ENCODE measurements at regions not wholly inside any gene's neighbourhood (a gene's known extent, or its start where the extent isn't known, plus 50 kb on each side); places are given as distances from the start of the nearest gene placed in this dataset.

- no peak for TF ChIP-seq CSRNP3 (CRISPR knock-in tag; IDR thresholded peaks at IDR 0.05)
- no peak for TF ChIP-seq ISL1 (CRISPR knock-in tag; IDR thresholded peaks at IDR 0.05)
- no peak for TF ChIP-seq TCF4 (CRISPR knock-in tag; IDR thresholded peaks at IDR 0.05; ENCODE audit: borderline replicate concordance)
- no peak for TF ChIP-seq TSHZ2 (CRISPR knock-in tag; IDR thresholded peaks at IDR 0.05)
These were observed 239.7 kb downstream of the S1PR1 start (continued) for GRCh38 chr1:101476541-101476940.

- TF ChIP-seq GLIS3 (CRISPR knock-in tag; IDR thresholded peaks at IDR 0.05) (no peak), ZNF565 (CRISPR knock-in tag; conservative IDR thresholded peaks at IDR 0.05; ENCODE audit: low read depth) (no peak), CSDC2 (CRISPR knock-in tag; IDR thresholded peaks at IDR 0.05) (no peak), CSRNP3 (CRISPR knock-in tag; IDR thresholded peaks at IDR 0.05) (no peak), ZFP3 (CRISPR knock-in tag; IDR thresholded peaks at IDR 0.05) (no peak), TOX (CRISPR knock-in tag; IDR thresholded peaks at IDR 0.05; ENCODE audit: borderline replicate concordance) (no peak), ZNF8 (CRISPR knock-in tag; IDR thresholded peaks at IDR 0.05) (no peak), ISL1 (CRISPR knock-in tag; IDR thresholded peaks at IDR 0.05) (no peak), TCF4 (CRISPR knock-in tag; IDR thresholded peaks at IDR 0.05; ENCODE audit: borderline replicate concordance) (no peak), ZNF70 (CRISPR knock-in tag; IDR thresholded peaks at IDR 0.05) (no peak), CREB5 (CRISPR knock-in tag; IDR thresholded peaks at IDR 0.05; ENCODE audit: low read depth) (no peak), ZFP30 (CRISPR knock-in tag; IDR thresholded peaks at IDR 0.05) (no peak), RARB (CRISPR knock-in tag; IDR thresholded peaks at IDR 0.05) (no peak)
- ATAC-seq = no peak
These were observed 243.1 kb downstream of the S1PR1 start for GRCh38 chr1:101479945-101480344.

GRCh38 chr1:101482306-101482705 lies 245.5 kb downstream of the S1PR1 start:
- no peak for ATAC-seq
- TF ChIP-seq GLIS3 (CRISPR knock-in tag; IDR thresholded peaks at IDR 0.05) = no peak
- no peak for TF ChIP-seq ISL1 (CRISPR knock-in tag; IDR thresholded peaks at IDR 0.05)
- no peak for TF ChIP-seq ZNF70 (CRISPR knock-in tag; IDR thresholded peaks at IDR 0.05)
- no peak for TF ChIP-seq ZFP3 (CRISPR knock-in tag; IDR thresholded peaks at IDR 0.05)
- TF ChIP-seq ZNF565 (CRISPR knock-in tag; conservative IDR thresholded peaks at IDR 0.05; ENCODE audit: low read depth) = no peak
- TF ChIP-seq BACH2 (CRISPR knock-in tag; IDR thresholded peaks at IDR 0.05; ENCODE audit: borderline replicate concordance) = no peak
- TF ChIP-seq CREB5 (CRISPR knock-in tag; IDR thresholded peaks at IDR 0.05; ENCODE audit: low read depth) = no peak
- TF ChIP-seq ESRRG (CRISPR knock-in tag; IDR thresholded peaks at IDR 0.05) = no peak
- no peak for TF ChIP-seq PATZ1 (CRISPR knock-in tag; IDR thresholded peaks at IDR 0.05; ENCODE audit: borderline replicate concordance)
- TF ChIP-seq CSRNP3 (CRISPR knock-in tag; IDR thresholded peaks at IDR 0.05) = no peak
- no peak for TF ChIP-seq ZC3H10 (CRISPR knock-in tag; IDR thresholded peaks at IDR 0.05)
- no peak for TF ChIP-seq TOX (CRISPR knock-in tag; IDR thresholded peaks at IDR 0.05; ENCODE audit: borderline replicate concordance)
- TF ChIP-seq TSHZ2 (CRISPR knock-in tag; IDR thresholded peaks at IDR 0.05) = no peak
- TF ChIP-seq ARNTL (CRISPR knock-in tag; IDR thresholded peaks at IDR 0.05; ENCODE audit: borderline replicate concordance, low read depth) = no peak
- TF ChIP-seq SNAI2 (CRISPR knock-in tag; IDR thresholded peaks at IDR 0.05) = no peak
- TF ChIP-seq ZNF8 (CRISPR knock-in tag; IDR thresholded peaks at IDR 0.05) = no peak
